Large intestine (tissue), 3 donors: ENCODE measurements at regions not wholly inside any gene's neighbourhood (a gene's known extent, or its start where the extent isn't known, plus 50 kb on each side); places are given as distances from the start of the nearest gene placed in this dataset.

Experiments
- DNase-seq, 2 donors: peaks; one replicate each; pipeline versions ENCODE4 v3.0.0 to v3.0.0-alpha.2; 2013
- H3K27ac ChIP-seq: one replicate; pipeline ENCODE4 v1.5.1; 2013; ENCODE audit warnings: low read length
- H3K27me3 ChIP-seq: 2 replicates; pipeline ENCODE4 v1.6.1; 2013; ENCODE audit warnings: low read length; ENCODE audit not compliant: control insufficient read depth, insufficient read depth
- H3K36me3 ChIP-seq: 2 replicates; pipeline ENCODE4 v1.6.1; 2013; ENCODE audit warnings: low read length; ENCODE audit not compliant: control insufficient read depth, insufficient read depth
- H3K4me1 ChIP-seq: one replicate; pipeline ENCODE4 v1.6.1; 2013; ENCODE audit warnings: low read length; ENCODE audit not compliant: control insufficient read depth, insufficient read depth
- H3K4me3 ChIP-seq: one replicate; pipeline ENCODE4 v1.5.1; 2013; ENCODE audit warnings: low read length
- H3K9me3 ChIP-seq: one replicate; pipeline ENCODE4 v1.6.1; 2013; ENCODE audit warnings: mild to moderate bottlenecking, low read depth, low read length, moderate library complexity; ENCODE audit not compliant: control insufficient read depth
- WGBS: methylation state at CpG from one replicate; pipeline ENCODE4 v1.1.5; 2013; ENCODE audit warnings: low lambda C conversion rate; ENCODE audit not compliant: insufficient coverage; 5-methylcytosine and 5-hydroxymethylcytosine counted together

DNA sequence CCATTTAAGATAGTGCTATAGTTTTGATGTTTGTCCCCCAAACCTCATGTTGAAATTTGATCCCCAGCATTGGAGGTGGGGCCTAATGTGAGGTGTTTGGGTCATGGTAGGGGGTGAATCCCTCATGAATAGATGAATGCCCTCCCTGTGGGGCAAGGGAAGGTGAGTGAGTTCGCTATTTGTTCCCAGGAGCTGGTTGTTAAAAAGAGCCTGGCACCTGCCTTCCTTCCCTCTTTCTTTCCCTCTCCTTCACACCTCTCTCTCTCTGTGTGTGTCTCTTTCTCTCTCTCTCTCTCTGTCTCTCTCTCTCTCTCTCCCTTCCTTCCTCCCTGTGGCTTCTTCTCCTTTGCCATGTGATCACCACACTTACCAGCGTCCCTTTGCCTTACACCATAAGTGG, 160.7 kb downstream of the AASDH start:
- H3K9me3 ChIP-seq: no peaks in the 10 kb centered on the region
- no peak overlapping the region for H3K27ac ChIP-seq
- H3K27me3 ChIP-seq: no peaks in the 10 kb centered on the region
- H3K36me3 ChIP-seq: no peaks in the 10 kb centered on the region
- H3K4me1 ChIP-seq: peaks cover 2% of the 10 kb centered on the region
- no peak for DNase-seq
- no CpG with 5 or more reads among the region's 2 CpGs for WGBS
- no peak overlapping the region for H3K4me3 ChIP-seq

DNA sequence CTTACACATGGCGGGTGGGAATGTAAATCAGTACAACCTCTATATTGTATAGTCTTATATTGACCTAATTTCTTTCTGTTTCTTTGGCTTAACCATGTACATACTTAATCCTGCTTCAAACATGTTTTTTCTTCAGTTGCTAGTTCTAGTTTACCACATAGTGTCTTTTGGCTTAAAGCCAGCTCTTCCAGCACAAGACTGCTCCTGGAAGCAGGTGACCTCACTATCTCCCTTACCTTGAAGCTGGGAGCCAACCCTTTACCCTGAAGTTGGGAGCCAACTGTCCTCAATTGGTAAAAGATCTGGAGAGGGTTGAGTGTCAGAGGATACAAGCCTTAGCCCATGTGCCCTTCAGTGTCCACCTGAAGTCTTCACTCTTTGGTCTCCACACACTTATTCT, 162.7 kb downstream of the AASDH start:
- no peaks in the 10 kb centered on the region for H3K9me3 ChIP-seq
- H3K4me1 ChIP-seq: peaks cover 6% of the 10 kb centered on the region
- no peak overlapping the region for H3K27ac ChIP-seq
- H3K36me3 ChIP-seq: no peaks in the 10 kb centered on the region
- H3K4me3 ChIP-seq: no peak overlapping the region
- no CpG with 5 or more reads among the region's 1 CpG for WGBS
- peak; percentile 50 to 75 for DNase-seq
- no peaks in the 10 kb centered on the region for H3K27me3 ChIP-seq

DNA sequence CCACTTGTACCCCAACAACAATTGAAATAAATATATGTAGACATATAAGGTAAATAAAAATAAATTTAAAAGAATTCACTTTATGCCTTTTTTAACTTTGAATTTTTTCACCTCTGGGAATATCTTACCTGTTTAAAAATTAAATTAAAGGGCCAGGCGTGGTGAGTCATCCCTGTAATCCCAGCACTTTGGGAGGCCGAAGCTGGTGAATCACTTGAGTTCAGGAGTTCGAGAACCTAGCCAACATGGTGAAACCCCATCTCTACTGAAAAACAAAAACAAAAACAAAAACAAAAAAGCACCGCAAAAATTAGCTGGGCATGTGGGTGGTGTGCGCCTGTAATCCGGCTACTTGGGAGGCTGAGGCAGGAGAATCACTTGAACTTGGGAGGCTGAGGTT, 164.8 kb downstream of the AASDH start:
- no peak for DNase-seq
- Histone ChIP-seq H3K4me3 (no peak overlapping the region), H3K27ac (no peak overlapping the region), H3K27me3 (no peaks in the 10 kb centered on the region), H3K4me1 (peaks cover 25% of the 10 kb centered on the region), H3K36me3 (no peaks in the 10 kb centered on the region), H3K9me3 (no peaks in the 10 kb centered on the region)
- WGBS: 100% methylated on average over 2 of the region's 6 CpGs

DNA sequence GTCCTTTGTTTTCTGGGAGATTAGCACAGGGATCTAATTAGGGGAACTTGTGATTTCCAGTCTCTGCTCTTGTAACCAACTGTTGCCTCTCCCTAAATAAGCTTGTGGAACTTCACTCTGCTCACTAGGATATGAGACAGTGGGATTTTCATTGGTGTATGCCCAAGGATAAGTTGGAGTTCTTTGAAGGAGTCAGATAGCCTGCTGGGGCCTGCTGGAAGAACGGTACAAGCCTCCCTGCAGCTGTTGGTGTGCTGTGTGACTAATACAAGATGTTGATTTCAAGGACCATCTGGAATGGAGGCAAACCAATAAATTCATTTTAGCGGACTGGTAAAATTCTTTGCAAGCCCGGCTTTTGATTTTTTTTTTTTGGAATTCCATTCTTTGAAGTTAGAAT, 167.0 kb downstream of the AASDH start:
- no CpG with 5 or more reads among the region's 3 CpGs for WGBS
- no peaks in the 10 kb centered on the region for H3K36me3 ChIP-seq
- H3K27ac ChIP-seq: no peak overlapping the region
- H3K27me3 ChIP-seq: no peaks in the 10 kb centered on the region
- no peak overlapping the region for H3K4me3 ChIP-seq
- no peaks in the 10 kb centered on the region for H3K9me3 ChIP-seq
- peaks cover 33% of the 10 kb centered on the region for H3K4me1 ChIP-seq
- no peak for DNase-seq

DNA sequence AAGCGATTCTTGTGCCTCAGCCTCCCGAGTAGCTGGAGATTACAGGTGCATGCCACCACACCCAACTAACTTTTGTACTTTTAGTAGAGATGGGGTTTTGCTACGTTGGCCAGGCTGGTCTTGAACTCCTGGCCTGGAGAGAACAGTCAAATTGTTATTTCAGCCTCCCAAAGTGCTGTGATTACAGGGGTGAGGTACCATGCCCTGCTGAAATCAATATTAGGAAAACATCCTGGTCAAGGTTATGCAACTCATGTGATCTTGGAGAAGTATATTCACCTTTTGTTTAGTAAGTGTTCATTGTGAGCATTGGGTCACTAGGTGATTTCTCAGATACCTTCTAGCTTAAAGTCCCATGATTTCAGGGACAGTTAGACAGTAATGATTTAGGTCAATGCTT, 167.8 kb downstream of the AASDH start:
- Histone ChIP-seq H3K27ac (peak overlapping the region; percentile 5), H3K36me3 (no peaks in the 10 kb centered on the region), H3K4me1 (peaks cover 36% of the 10 kb centered on the region), H3K27me3 (no peaks in the 10 kb centered on the region), H3K9me3 (no peaks in the 10 kb centered on the region), H3K4me3 (no peak overlapping the region)
- DNase-seq: no peak
- no CpG with 5 or more reads among the region's 3 CpGs for WGBS

DNA sequence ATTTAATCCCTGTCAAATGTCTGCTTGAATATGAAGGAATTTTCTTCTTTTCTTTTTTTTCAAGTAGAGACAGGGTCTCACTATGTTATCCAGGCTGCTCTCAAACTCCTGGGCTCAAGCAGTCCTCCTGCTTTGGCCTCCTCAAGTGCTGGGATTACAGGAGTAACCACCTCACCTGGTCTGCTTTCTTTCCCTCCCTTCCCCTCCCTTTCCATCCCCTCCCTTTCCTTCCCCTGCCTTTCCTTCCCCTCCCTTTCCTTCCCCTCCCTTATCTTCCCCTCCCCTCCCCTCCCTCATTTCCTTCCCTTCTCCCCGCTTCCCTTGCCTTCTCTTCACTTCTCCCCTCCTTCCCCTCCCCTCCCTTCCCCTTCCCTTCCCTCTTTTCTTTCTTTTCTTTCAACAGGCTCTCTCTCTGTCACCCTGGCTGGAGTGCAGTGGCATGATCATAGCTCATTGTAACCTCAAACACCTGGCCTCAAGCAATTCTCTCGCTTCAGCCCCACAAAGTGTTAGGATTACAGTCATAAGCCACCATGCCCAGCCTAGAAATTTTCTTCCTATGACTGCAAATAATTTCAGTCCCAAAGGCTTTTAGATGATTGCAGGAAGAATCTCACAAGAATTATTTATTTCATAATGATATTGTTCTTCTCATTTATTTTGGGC, 168.9 kb downstream of the AASDH start:
- no CpG with 5 or more reads among the region's 2 CpGs for WGBS
- DNase-seq: no peak
- Histone ChIP-seq H3K27ac (peak overlapping the region; percentile 74), H3K36me3 (no peaks in the 10 kb centered on the region), H3K9me3 (no peaks in the 10 kb centered on the region), H3K4me1 (peaks cover 36% of the 10 kb centered on the region), H3K4me3 (no peak overlapping the region), H3K27me3 (no peaks in the 10 kb centered on the region)

DNA sequence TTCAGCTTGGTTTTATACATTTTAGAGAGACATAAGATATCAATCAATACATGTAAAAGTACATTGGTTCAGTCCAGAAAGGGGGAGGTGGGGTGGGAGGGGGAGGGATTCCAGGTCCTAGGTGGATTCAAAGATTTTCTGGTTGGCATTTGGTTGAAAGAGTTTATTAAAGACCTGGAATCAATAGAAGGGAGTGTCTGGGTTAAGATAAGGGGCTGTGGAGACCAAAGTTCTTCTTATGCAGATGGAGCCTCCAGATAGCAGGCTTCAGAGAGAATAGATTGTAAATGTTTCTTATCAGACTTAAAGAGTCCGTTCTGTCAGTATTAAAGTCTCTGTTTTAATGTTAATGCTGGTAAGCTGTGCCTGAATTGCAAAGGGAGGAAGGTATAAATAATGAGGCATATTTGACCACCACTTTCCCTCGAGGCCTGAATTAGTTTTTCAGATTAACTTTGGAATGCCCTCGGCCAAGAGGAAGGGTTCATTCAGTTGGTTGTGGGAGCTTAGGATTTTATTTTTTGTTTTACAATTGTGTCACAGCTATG, 169.9 kb downstream of the AASDH start:
- Histone ChIP-seq H3K27ac (peak overlapping the region; percentile 74), H3K9me3 (no peaks in the 10 kb centered on the region), H3K4me1 (peaks cover 36% of the 10 kb centered on the region), H3K4me3 (no peak overlapping the region), H3K27me3 (no peaks in the 10 kb centered on the region), H3K36me3 (no peaks in the 10 kb centered on the region)
- 20% methylated on average over 1 of the region's 3 CpGs for WGBS
- peak in 1 of 2 donors; percentile 64 for DNase-seq

DNA sequence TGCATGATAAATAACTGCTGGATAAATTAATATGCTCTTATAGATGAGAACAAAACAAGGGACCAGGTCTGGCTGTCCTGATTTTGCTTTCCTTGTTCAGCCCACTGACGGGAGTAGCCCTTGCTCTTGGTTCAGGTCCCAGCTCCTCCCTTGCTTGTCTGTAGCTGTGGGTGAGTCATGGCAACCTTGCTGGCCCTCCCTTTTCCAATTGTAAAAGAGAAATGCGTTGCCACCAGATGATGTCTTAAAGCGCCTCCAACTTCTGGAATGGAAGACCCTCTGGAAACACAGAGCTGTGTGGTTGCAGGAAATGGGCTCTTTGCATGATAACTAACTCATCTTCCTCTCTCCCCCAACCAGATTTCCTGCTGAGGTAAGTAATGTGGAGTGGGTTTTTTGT, 171.4 kb downstream of the AASDH start:
- Histone ChIP-seq H3K36me3 (no peaks in the 10 kb centered on the region), H3K4me1 (peaks cover 36% of the 10 kb centered on the region), H3K27ac (peak overlapping the region; percentile 81), H3K27me3 (no peaks in the 10 kb centered on the region), H3K9me3 (peaks cover 9% of the 10 kb centered on the region), H3K4me3 (no peak overlapping the region)
- DNase-seq: peak; percentile 61 to 83
- WGBS: no CpG with 5 or more reads among the region's 3 CpGs

DNA sequence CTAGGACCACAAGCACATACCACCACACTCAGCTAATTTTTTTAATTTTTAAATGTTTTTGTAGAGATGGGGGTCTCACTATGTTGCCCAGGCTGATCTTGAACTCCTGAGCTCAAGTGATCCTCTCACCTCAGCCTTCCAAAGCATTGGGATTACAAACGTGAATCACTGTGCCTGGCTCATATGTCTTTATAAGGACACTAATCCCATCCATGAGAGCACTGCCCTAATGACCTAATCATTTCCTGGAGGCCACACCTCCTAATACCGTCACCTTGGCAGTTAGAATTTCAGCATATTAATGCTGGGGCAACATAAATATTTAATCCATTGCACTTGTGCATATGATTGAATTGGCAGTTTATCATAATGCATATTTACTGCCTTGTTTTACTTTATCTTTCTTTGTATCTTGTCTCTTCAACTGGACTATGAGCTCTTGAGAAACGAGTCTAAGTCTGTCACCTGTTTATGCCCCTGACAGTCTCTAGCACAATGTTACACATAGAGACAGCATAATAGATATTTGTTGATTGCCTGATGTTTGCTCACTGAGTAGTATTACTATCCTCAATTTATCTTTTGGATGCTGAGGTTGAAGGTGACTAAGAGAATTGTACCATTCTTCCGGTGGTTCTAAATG, 172.0 kb downstream of the AASDH start:
- no peaks in the 10 kb centered on the region for H3K27me3 ChIP-seq
- no peaks in the 10 kb centered on the region for H3K36me3 ChIP-seq
- no peak overlapping the region for H3K4me3 ChIP-seq
- peaks cover 9% of the 10 kb centered on the region for H3K9me3 ChIP-seq
- WGBS: no CpG with 5 or more reads among the region's 4 CpGs
- H3K4me1 ChIP-seq: peaks cover 36% of the 10 kb centered on the region
- DNase-seq: peak; percentile 70 to 92
- H3K27ac ChIP-seq: peak overlapping the region; percentile 81

DNA sequence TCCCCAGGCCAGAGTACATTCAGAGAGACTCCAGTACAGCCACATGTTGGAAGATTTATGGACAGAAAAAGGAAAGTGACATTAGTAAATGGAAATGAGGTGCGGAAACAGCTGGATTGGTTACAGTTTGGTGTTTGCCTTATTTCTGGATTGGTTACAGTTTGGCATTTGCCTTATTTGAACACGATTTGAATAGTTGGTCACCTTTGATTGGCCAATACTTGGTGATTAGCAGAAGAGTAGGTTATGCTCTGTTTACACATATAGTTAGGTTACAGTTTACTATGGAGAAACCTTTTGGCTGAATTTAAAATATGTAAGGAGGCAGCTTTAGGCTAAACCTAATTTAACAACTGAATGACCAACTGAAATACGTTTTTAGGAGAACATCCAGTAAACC, 173.7 kb downstream of the AASDH start:
- no peak for DNase-seq
- Histone ChIP-seq H3K9me3 (peaks cover 9% of the 10 kb centered on the region), H3K27ac (no peak overlapping the region), H3K4me1 (peaks cover 22% of the 10 kb centered on the region), H3K27me3 (no peaks in the 10 kb centered on the region), H3K4me3 (no peak overlapping the region), H3K36me3 (no peaks in the 10 kb centered on the region)
- 100% methylated on average over 1 of the region's 3 CpGs for WGBS
